Tibial nerve (tissue), 4 donors: ENCODE measurements at regions not wholly inside any gene's neighbourhood (a gene's known extent, or its start where the extent isn't known, plus 50 kb on each side); places are given as distances from the start of the nearest gene placed in this dataset.
"Not testable (repeated sequence)": the region's sequence is repeated elsewhere in the genome, so short reads cannot be mapped to it uniquely, and the experiment has no call there.

Source experiments
- DNase-seq, 2 donors: peaks; one replicate each; pipeline ENCODE4 v3.0.0-alpha.2; 2019; ENCODE audit warnings: low spot score in 2 of 2
- H3K27ac ChIP-seq, 4 donors: fragments of 200-600 bp; sonication (generic) in 3 of 4; one replicate each; pipeline ENCODE4 v1.5.1; 2017 to 2019; ENCODE audit warnings: mild to moderate bottlenecking in 1 of 4
- H3K27me3 ChIP-seq, 2 donors: fragments of 200-600 bp; sonication (generic) in 1 of 2; one replicate each; pipeline versions ENCODE4 v1.5.1 to v1.6.0; 2017 to 2019
- H3K36me3 ChIP-seq, 3 donors: fragments of 200-600 bp; sonication (generic); one replicate each; pipeline ENCODE4 v1.5.1; 2018 to 2019
- H3K4me1 ChIP-seq, 4 donors: fragments of 200-600 bp; sonication (generic) in 3 of 4; one replicate each; pipeline ENCODE4 v1.5.1; 2017 to 2019
- H3K4me3 ChIP-seq, 4 donors: fragments of 200-600 bp; sonication (generic) in 3 of 4; one replicate each; pipeline ENCODE4 v1.5.1; 2017 to 2019; ENCODE audit warnings: mild to moderate bottlenecking in 1 of 4, moderate library complexity in 1 of 4
- H3K9me3 ChIP-seq, 4 donors: fragments of 200-600 bp; sonication (generic) in 3 of 4; one replicate each; pipeline ENCODE4 v1.5.1; 2017 to 2019
- EP300 ChIP-seq, 2 donors: sonication (generic); formaldehyde crosslinking; IDR thresholded peaks; one replicate each; pipeline ENCODE4 v1.6.1; 2017; ENCODE audit warnings: antibody characterized with exemption in 2 of 2, mild to moderate bottlenecking in 1 of 2
- POLR2A ChIP-seq, 2 donors: fragments of 450-650 bp; IDR thresholded peaks; one replicate each; pipeline ENCODE4 v1.6.1; 2017; ENCODE audit warnings: antibody characterized with exemption in 2 of 2, mild to moderate bottlenecking in 2 of 2, moderate library complexity in 2 of 2
- WGBS, 2 donors: methylation state at CpG; one replicate each; pipeline ENCODE4 v1.1.5; 2018; 5-methylcytosine and 5-hydroxymethylcytosine counted together
- TF ChIP-seq, protein P1 (sequence below), 5 experiments: fragments of 200-600 bp in 3 of 5; fragments of 450-650 bp in 2 of 5; sonication (generic) in 3 of 5; IDR thresholded peaks; one replicate each; pipeline ENCODE4 v1.5.1; 2016 to 2019; ENCODE audit warnings: antibody characterized with exemption in 5 of 5, mild to moderate bottlenecking in 3 of 5, moderate library complexity in 2 of 5

DNA sequence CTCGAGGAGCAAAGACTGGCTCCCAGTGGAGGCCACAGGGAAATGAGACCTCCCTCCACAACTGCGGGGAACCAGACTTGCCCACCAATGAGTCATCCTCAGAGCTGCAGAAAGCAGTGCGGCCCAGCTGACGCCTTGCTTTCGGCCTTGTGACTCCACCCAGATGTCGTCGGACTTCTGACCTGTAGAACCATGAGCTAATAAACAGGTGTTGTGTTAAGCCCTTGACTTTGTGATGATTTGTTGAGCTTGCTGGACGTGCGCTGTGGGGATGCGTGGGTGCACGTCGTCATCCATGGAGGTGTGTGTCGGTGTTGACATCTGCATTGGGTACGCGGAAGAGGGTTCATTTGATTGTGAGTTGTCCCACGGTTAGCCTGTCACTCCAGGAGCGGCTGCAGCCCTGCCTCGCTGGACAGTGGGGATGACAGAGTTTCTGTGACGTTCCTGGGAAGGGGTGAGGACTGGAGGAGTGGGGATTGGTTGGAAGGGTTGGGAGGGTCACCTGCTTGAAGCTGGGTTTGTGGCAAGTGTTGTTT lies 154.1 kb downstream of the SH3BP4 start:
- WGBS, 2 donors, result 78 to 87% methylated on average over 19 of the region's 19 CpGs
- Histone ChIP-seq H3K27ac (no peak overlapping the region), H3K4me1 (no peaks in the 10 kb centered on the region), H3K27me3 (no peaks in the 10 kb centered on the region), H3K9me3 (no peaks in the 10 kb centered on the region), H3K4me3 (no peak overlapping the region), H3K36me3 (no peaks in the 10 kb centered on the region)
- DNase-seq, result no peak
- TF ChIP-seq, protein P1, sequence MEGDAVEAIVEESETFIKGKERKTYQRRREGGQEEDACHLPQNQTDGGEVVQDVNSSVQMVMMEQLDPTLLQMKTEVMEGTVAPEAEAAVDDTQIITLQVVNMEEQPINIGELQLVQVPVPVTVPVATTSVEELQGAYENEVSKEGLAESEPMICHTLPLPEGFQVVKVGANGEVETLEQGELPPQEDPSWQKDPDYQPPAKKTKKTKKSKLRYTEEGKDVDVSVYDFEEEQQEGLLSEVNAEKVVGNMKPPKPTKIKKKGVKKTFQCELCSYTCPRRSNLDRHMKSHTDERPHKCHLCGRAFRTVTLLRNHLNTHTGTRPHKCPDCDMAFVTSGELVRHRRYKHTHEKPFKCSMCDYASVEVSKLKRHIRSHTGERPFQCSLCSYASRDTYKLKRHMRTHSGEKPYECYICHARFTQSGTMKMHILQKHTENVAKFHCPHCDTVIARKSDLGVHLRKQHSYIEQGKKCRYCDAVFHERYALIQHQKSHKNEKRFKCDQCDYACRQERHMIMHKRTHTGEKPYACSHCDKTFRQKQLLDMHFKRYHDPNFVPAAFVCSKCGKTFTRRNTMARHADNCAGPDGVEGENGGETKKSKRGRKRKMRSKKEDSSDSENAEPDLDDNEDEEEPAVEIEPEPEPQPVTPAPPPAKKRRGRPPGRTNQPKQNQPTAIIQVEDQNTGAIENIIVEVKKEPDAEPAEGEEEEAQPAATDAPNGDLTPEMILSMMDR (IDR thresholded peaks at IDR 0.05), result no peak

DNA sequence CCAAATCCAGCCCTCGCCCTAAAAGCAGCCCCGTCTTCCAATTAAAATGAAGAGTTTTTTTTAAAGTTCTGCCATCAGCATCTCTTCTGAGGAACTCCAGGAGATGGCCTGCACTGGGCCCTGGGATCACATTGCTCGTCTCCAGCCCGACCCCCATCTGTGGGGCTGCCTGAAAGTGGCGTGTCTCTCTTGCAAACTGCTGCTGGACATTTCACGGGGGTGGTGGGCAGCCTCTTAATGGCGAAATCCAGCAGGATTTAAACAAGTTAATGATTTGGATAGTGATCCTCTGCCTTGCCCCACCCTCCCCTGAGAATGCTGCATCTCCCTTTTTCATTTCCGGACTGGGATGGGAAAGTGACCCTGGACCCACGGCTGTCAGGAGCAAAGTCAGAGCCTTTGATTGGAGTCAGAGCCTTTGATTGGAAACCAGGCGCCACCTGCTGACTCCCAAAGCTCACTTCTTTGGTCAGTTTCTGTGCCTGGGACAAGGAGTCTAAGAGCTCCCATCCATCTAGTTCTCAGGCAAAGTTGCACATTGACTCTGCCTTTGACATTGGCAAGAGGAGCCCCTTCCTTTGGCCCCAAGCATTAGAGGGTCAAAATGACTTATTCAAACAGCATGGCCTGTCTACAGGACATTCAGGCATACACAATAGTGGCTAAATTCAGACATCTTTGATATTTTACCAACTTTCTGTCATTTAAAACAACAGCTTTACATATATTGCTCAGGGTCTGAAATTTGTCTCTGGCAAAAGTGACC lies 155.2 kb downstream of the SH3BP4 start:
- 56 to 59% methylated on average over 10 of the region's 10 CpGs for WGBS, 2 donors
- DNase-seq, result peak; percentile 42 to 76

DNA sequence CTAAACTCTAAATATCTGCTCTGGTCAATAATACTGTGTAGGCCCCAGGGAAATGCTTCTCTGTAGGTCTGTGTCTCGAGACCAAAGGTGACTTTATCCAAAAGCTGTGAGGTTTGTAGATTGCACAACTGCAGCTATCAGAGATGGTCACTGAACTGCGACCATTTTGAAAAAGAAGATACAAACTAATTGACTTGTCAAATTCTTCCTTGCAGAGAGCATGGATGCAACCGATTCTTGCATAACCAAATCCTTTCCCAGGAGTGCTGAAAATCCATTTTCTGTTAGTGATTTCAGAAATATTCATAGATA lies 155.8 kb downstream of the SH3BP4 start:
- H3K9me3 ChIP-seq, result no peaks in the 10 kb centered on the region
- H3K27me3 ChIP-seq, result no peaks in the 10 kb centered on the region
- H3K4me3 ChIP-seq, result no peak overlapping the region
- no peak for TF ChIP-seq POLR2A (IDR thresholded peaks at IDR 0.05)
- no peak for TF ChIP-seq EP300 (IDR thresholded peaks at IDR 0.05)
- TF ChIP-seq, protein P1 (IDR thresholded peaks at IDR 0.05), result no peak
- no peak for DNase-seq
- 88 to 89% methylated on average over 3 of the region's 3 CpGs for WGBS, 2 donors
- H3K36me3 ChIP-seq, result no peaks in the 10 kb centered on the region
- H3K4me1 ChIP-seq, result no peaks in the 10 kb centered on the region
- H3K27ac ChIP-seq, result no peak overlapping the region

More for the DNA sequence above, 155.2 kb downstream of the SH3BP4 start:
- Histone ChIP-seq H3K4me3 (no peak overlapping the region), H3K9me3 (no peaks in the 10 kb centered on the region), H3K27ac (no peak overlapping the region), H3K36me3 (no peaks in the 10 kb centered on the region), H3K27me3 (no peaks in the 10 kb centered on the region), H3K4me1 (no peaks in the 10 kb centered on the region)
- TF ChIP-seq POLR2A (IDR thresholded peaks at IDR 0.05) (no peak), EP300 (IDR thresholded peaks at IDR 0.05) (no peak)
- TF ChIP-seq, protein P1 (IDR thresholded peaks at IDR 0.05), result peak; percentile 35 to 74 (median 57)

DNA sequence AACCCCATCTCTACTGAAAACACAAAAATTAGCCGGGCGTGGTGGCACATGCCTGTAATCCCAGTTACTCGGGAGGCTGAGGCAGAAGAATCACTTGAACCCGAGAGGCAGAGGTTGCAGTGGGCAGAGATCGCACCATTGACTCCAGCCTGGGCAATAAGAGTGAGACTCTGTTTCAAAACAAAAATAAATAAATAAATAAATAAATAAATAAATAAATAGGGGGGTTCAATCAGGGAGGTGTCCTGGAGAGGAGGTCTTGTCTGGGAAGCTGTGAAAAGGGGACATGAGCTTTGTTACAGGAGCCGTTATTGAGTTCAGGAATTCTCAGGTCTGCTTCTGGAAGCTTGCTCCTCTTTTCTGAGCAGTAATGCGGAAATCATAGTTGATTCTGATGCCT lies 157.7 kb downstream of the SH3BP4 start:
- H3K4me3 ChIP-seq, H3K27me3 ChIP-seq, H3K9me3 ChIP-seq, DNase-seq, H3K36me3 ChIP-seq, H3K4me1 ChIP-seq, H3K27ac ChIP-seq: not testable (repeated sequence)
- 95 to 97% methylated on average over 7 of the region's 7 CpGs for WGBS, 2 donors

DNA sequence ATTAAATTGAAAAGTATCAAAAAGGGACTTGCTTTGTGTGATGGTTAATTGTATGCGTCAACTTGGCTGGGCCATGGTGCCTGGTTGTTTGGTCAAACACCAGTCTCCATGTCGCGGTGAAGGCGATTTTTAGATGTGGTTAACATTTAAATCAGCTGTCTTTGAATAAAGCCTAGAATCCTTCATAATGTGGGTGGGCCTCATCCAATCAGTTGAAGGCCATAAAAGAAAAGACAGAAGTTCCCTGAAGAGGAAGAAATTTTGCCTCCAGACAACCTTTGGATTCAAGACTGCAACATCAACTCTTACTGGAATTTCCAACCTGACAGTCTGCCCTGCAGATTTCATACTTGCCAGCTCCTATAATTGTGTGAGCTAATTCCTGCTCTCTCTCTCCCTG lies 160.5 kb downstream of the SH3BP4 start:
- no peak overlapping the region for H3K4me3 ChIP-seq
- no peak overlapping the region for H3K27ac ChIP-seq
- no peaks in the 10 kb centered on the region for H3K9me3 ChIP-seq
- peaks cover 0 to 4% (median 0%) of the 10 kb centered on the region in 4 donors for H3K4me1 ChIP-seq
- no peak for DNase-seq
- WGBS, 2 donors, result 83 to 94% methylated on average over 4 of the region's 4 CpGs
- no peaks in the 10 kb centered on the region for H3K36me3 ChIP-seq
- H3K27me3 ChIP-seq, result no peaks in the 10 kb centered on the region
- TF ChIP-seq POLR2A (IDR thresholded peaks at IDR 0.05) (no peak), EP300 (IDR thresholded peaks at IDR 0.05) (no peak)
- TF ChIP-seq, protein P1 (IDR thresholded peaks at IDR 0.05), result no peak
